ENCODE measurements at regions not wholly inside any gene's neighbourhood (a gene's known extent, or its start where the extent isn't known, plus 50 kb on each side); places are given as distances from the start of the nearest gene placed in this dataset.
"Not testable (repeated sequence)": the region's sequence is repeated elsewhere in the genome, so short reads cannot be mapped to it uniquely, and the experiment has no call there.

- DNase-seq (ENCODE audit: low read depth), result peak; percentile 0
Measured at GRCh38 chr10:16116404-16117304, 256.3 kb upstream of the MINDY3 start.

GRCh38 chr10:16117305-16117695 lies 257.0 kb upstream of the MINDY3 start:
- DNase-seq (ENCODE audit: low read depth), result no peak

GRCh38 chr10:16119445-16119844 lies 259.1 kb upstream of the MINDY3 start:
- DNase-seq (ENCODE audit: low read depth), result no peak

GRCh38 chr10:16120563-16120962 lies 260.3 kb upstream of the MINDY3 start:
- DNase-seq (ENCODE audit: low read depth), result no peak

- no peak for DNase-seq (ENCODE audit: low read depth)
Measured at GRCh38 chr10:16141499-16141898, 281.2 kb upstream of the MINDY3 start.

GRCh38 chr10:16146993-16147392 lies 286.7 kb upstream of the MINDY3 start:
- no peak for DNase-seq (ENCODE audit: low read depth)

- no peak for DNase-seq (ENCODE audit: low read depth)
Measured at GRCh38 chr10:16155834-16156233, 281.0 kb upstream of the PTER start.

GRCh38 chr10:16156681-16157080 lies 280.1 kb upstream of the PTER start:
- DNase-seq (ENCODE audit: low read depth), result no peak

- DNase-seq (ENCODE audit: low read depth), result not testable (repeated sequence)
Measured at GRCh38 chr10:16165067-16165466, 271.7 kb upstream of the PTER start.

GRCh38 chr10:16182144-16182543 lies 254.7 kb upstream of the PTER start:
- no peak for DNase-seq (ENCODE audit: low read depth)

- no peak for DNase-seq (ENCODE audit: low read depth)
Measured at GRCh38 chr10:16182688-16183087, 254.1 kb upstream of the PTER start.

GRCh38 chr10:16184096-16184597 lies 252.7 kb upstream of the PTER start:
- DNase-seq (ENCODE audit: low read depth), result no peak

GRCh38 chr10:16184906-16185305 lies 251.9 kb upstream of the PTER start:
- DNase-seq (ENCODE audit: low read depth), result no peak

GRCh38 chr10:16186564-16186963 lies 250.2 kb upstream of the PTER start:
- no peak for DNase-seq (ENCODE audit: low read depth)

- no peak for DNase-seq (ENCODE audit: low read depth)
Measured at GRCh38 chr10:16187161-16187560, 249.6 kb upstream of the PTER start.

- no peak for DNase-seq (ENCODE audit: low read depth)
Measured at GRCh38 chr10:16192337-16192736, 244.5 kb upstream of the PTER start.

GRCh38 chr10:16193241-16193640 lies 243.6 kb upstream of the PTER start:
- no peak for DNase-seq (ENCODE audit: low read depth)

- DNase-seq (ENCODE audit: low read depth), result no peak
Measured at GRCh38 chr10:16195178-16195769, 241.5 kb upstream of the PTER start.

- DNase-seq (ENCODE audit: low read depth), result no peak
Measured at GRCh38 chr10:16195894-16196293, 240.9 kb upstream of the PTER start.

GRCh38 chr10:16199216-16199615 lies 237.6 kb upstream of the PTER start:
- no peak for DNase-seq (ENCODE audit: low read depth)

GRCh38 chr10:16223618-16224017 lies 213.2 kb upstream of the PTER start:
- DNase-seq (ENCODE audit: low read depth), result not testable (repeated sequence)

- no peak for DNase-seq (ENCODE audit: low read depth)
Measured at GRCh38 chr10:16227674-16228073, 209.1 kb upstream of the PTER start.

GRCh38 chr10:16231176-16231575 lies 205.6 kb upstream of the PTER start:
- DNase-seq (ENCODE audit: low read depth), result no peak
